Upper lobe of left lung (tissue), 4 donors: ENCODE measurements at regions not wholly inside any gene's neighbourhood (a gene's known extent, or its start where the extent isn't known, plus 50 kb on each side); places are given as distances from the start of the nearest gene placed in this dataset.

Experiments
- POLR2A ChIP-seq, 4 donors: fragments of 450-650 bp; IDR thresholded peaks; one replicate each; pipeline ENCODE4 v1.5.1; 2016 to 2017; ENCODE audit warnings: antibody characterized with exemption in 4 of 4, mild to moderate bottlenecking in 2 of 4
- POLR2AphosphoS5 ChIP-seq, 2 donors: sonication (generic); formaldehyde crosslinking; IDR thresholded peaks; one replicate each; pipeline ENCODE4 v1.5.1; 2017; ENCODE audit warnings: antibody characterized with exemption in 2 of 2
- TF ChIP-seq, protein P1 (sequence below), 6 experiments: fragments of 450-650 bp in 4 of 6; fragments of 200-600 bp in 2 of 6; sonication (generic) in 2 of 6; IDR thresholded peaks; one replicate each; pipeline ENCODE4 v1.5.1; 2016 to 2019; ENCODE audit warnings: antibody characterized with exemption in 6 of 6

DNA sequence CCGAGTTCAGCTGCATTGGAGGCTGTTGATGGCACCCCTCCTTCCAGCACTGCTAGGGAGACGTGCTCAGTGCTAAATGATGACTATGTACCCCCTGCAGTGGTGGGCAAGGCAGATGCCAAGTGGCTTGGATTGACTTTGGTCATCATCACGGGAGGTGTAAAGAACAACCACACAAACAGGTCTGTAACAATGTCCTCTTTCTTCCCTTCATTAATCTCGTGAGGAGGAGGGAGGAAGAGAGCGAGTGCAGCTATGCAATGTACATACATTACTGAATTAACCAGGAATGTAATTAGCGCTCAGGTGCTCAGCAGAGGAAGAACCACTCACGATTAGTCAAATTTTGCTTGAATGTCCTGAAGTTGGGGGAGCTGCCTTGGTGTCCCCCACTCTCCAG, 173.9 kb upstream of the SKOR2 start:
- TF ChIP-seq, protein P1, sequence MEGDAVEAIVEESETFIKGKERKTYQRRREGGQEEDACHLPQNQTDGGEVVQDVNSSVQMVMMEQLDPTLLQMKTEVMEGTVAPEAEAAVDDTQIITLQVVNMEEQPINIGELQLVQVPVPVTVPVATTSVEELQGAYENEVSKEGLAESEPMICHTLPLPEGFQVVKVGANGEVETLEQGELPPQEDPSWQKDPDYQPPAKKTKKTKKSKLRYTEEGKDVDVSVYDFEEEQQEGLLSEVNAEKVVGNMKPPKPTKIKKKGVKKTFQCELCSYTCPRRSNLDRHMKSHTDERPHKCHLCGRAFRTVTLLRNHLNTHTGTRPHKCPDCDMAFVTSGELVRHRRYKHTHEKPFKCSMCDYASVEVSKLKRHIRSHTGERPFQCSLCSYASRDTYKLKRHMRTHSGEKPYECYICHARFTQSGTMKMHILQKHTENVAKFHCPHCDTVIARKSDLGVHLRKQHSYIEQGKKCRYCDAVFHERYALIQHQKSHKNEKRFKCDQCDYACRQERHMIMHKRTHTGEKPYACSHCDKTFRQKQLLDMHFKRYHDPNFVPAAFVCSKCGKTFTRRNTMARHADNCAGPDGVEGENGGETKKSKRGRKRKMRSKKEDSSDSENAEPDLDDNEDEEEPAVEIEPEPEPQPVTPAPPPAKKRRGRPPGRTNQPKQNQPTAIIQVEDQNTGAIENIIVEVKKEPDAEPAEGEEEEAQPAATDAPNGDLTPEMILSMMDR (IDR thresholded peaks at IDR 0.05): no peak
- TF ChIP-seq POLR2AphosphoS5 (IDR thresholded peaks at IDR 0.05) (no peak), POLR2A (IDR thresholded peaks at IDR 0.05) (no peak)
